ENCODE measurements at regions not wholly inside any gene's neighbourhood (a gene's known extent, or its start where the extent isn't known, plus 50 kb on each side); places are given as distances from the start of the nearest gene placed in this dataset.

GRCh38 chr2:75949385-75950030 is 238.8 kb upstream of the GCFC2 start:
- Histone ChIP-seq H3K9me3 (ENCODE audit: control insufficient read depth, insufficient read depth, low read depth, low read length) (no peaks in the 10 kb centered on the region), H3K27ac (ENCODE audit: extremely low read depth, low read depth, low read length) (no peak overlapping the region), H3K4me3 (ENCODE audit: low read depth, low read length) (no peak overlapping the region), H3K36me3 (ENCODE audit: control insufficient read depth in 2 of 2, insufficient read depth in 1 of 2, low read length in 2 of 2) (no peaks in the 10 kb centered on the region), H3K4me1 (ENCODE audit: control insufficient read depth, insufficient read depth, low read length) (no peaks in the 10 kb centered on the region)
- TF ChIP-seq ZNF548 (tag by site-specific recombination; IDR thresholded peaks at IDR 0.05), result no peak
- TF ChIP-seq ZNF138 (tag by site-specific recombination; IDR thresholded peaks at IDR 0.05; ENCODE audit: borderline replicate concordance), result no peak
- TF ChIP-seq YY2 (tag by site-specific recombination; IDR thresholded peaks at IDR 0.05), result no peak
- no peak for TF ChIP-seq SP7 (tag by site-specific recombination; IDR thresholded peaks at IDR 0.05)
- no peak for TF ChIP-seq ZFP41 (tag by site-specific recombination; IDR thresholded peaks at IDR 0.05; ENCODE audit: borderline replicate concordance)
- TF ChIP-seq ZNF560 (tag by site-specific recombination; IDR thresholded peaks at IDR 0.05; ENCODE audit: borderline replicate concordance), result no peak
- no peak for TF ChIP-seq ZNF202 (tag by site-specific recombination; IDR thresholded peaks at IDR 0.05; ENCODE audit: borderline replicate concordance)
- no peak for TF ChIP-seq ZNF626 (tag by site-specific recombination; IDR thresholded peaks at IDR 0.05)
- TF ChIP-seq ZNF19 (tag by site-specific recombination; IDR thresholded peaks at IDR 0.05; ENCODE audit: low read depth), result no peak
- no peak for TF ChIP-seq ZNF513 (tag by site-specific recombination; IDR thresholded peaks at IDR 0.05)
- no peak for TF ChIP-seq ZNF114 (tag by site-specific recombination; IDR thresholded peaks at IDR 0.05)
- TF ChIP-seq ZBTB6 (tag by site-specific recombination; IDR thresholded peaks at IDR 0.05), result no peak
- TF ChIP-seq ZSCAN16 (tag by site-specific recombination; IDR thresholded peaks at IDR 0.05), result no peak
- no peak for TF ChIP-seq ZNF366 (tag by site-specific recombination; conservative IDR thresholded peaks at IDR 0.05)
- no peak for TF ChIP-seq ZNF24 (tag by site-specific recombination; IDR thresholded peaks at IDR 0.05)
- TF ChIP-seq ZNF248 (tag by site-specific recombination; IDR thresholded peaks at IDR 0.05), result no peak
- TF ChIP-seq ZNF239 (tag by site-specific recombination; IDR thresholded peaks at IDR 0.05), result no peak
- ChIA-PET CTCF (interaction anchor here (0.7 kb wide), 1 partner anchor 315 kb away, joined by 3 read pairs; no protein-coding TSS in a partner anchor), POLR2A (no interaction called here)

- ChIA-PET CTCF (interaction anchor here (0.6 kb wide), 1 partner anchor 49 kb away, joined by 3 read pairs; no protein-coding TSS in a partner anchor), POLR2A (no interaction called here)
- Histone ChIP-seq H3K27ac (ENCODE audit: extremely low read depth, low read depth, low read length) (no peak overlapping the region), H3K4me1 (ENCODE audit: control insufficient read depth, insufficient read depth, low read length) (no peaks in the 10 kb centered on the region), H3K4me3 (ENCODE audit: low read depth, low read length) (no peak overlapping the region), H3K36me3 (ENCODE audit: control insufficient read depth in 2 of 2, insufficient read depth in 1 of 2, low read length in 2 of 2) (no peaks in the 10 kb centered on the region), H3K9me3 (ENCODE audit: control insufficient read depth, insufficient read depth, low read depth, low read length) (no peaks in the 10 kb centered on the region)
- no peak for TF ChIP-seq ZNF501 (tag by site-specific recombination; IDR thresholded peaks at IDR 0.05)
- no peak for TF ChIP-seq ZBTB11 (tag by site-specific recombination; conservative IDR thresholded peaks at IDR 0.05; ENCODE audit: low read depth)
- no peak for TF ChIP-seq ZNF341 (tag by site-specific recombination; IDR thresholded peaks at IDR 0.05; ENCODE audit: low read depth)
- no peak for TF ChIP-seq ZNF560 (tag by site-specific recombination; IDR thresholded peaks at IDR 0.05; ENCODE audit: borderline replicate concordance)
- no peak for TF ChIP-seq ZNF221 (tag by site-specific recombination; IDR thresholded peaks at IDR 0.05; ENCODE audit: borderline replicate concordance)
- no peak for TF ChIP-seq ZBTB6 (tag by site-specific recombination; IDR thresholded peaks at IDR 0.05)
- TF ChIP-seq CTCF (tag by site-specific recombination; IDR thresholded peaks at IDR 0.05), result no peak
- TF ChIP-seq ZNF701 (tag by site-specific recombination; IDR thresholded peaks at IDR 0.05), result no peak
- no peak for TF ChIP-seq ZNF621 (tag by site-specific recombination; IDR thresholded peaks at IDR 0.05)
- TF ChIP-seq HOXA7 (CRISPR knock-in tag; IDR thresholded peaks at IDR 0.05; ENCODE audit: borderline replicate concordance), result no peak
- TF ChIP-seq ZNF155 (tag by site-specific recombination; IDR thresholded peaks at IDR 0.05), result no peak
- TF ChIP-seq ZNF223 (tag by site-specific recombination; IDR thresholded peaks at IDR 0.05), result no peak
Observed at GRCh38 chr2:75936311-75936710, 225.6 kb upstream of the GCFC2 start.

Data from HEK293 (cell line).